Tibial nerve (tissue), 4 donors: ENCODE measurements at regions not wholly inside any gene's neighbourhood (a gene's known extent, or its start where the extent isn't known, plus 50 kb on each side); places are given as distances from the start of the nearest gene placed in this dataset.

Source experiments
- DNase-seq, 2 donors: peaks; one replicate each; pipeline ENCODE4 v3.0.0-alpha.2; 2019; ENCODE audit warnings: low spot score in 2 of 2
- H3K27ac ChIP-seq, 4 donors: fragments of 200-600 bp; sonication (generic) in 3 of 4; one replicate each; pipeline ENCODE4 v1.5.1; 2017 to 2019; ENCODE audit warnings: mild to moderate bottlenecking in 1 of 4
- H3K27me3 ChIP-seq, 2 donors: fragments of 200-600 bp; sonication (generic) in 1 of 2; one replicate each; pipeline versions ENCODE4 v1.5.1 to v1.6.0; 2017 to 2019
- H3K36me3 ChIP-seq, 3 donors: fragments of 200-600 bp; sonication (generic); one replicate each; pipeline ENCODE4 v1.5.1; 2018 to 2019
- H3K4me1 ChIP-seq, 4 donors: fragments of 200-600 bp; sonication (generic) in 3 of 4; one replicate each; pipeline ENCODE4 v1.5.1; 2017 to 2019
- H3K4me3 ChIP-seq, 4 donors: fragments of 200-600 bp; sonication (generic) in 3 of 4; one replicate each; pipeline ENCODE4 v1.5.1; 2017 to 2019; ENCODE audit warnings: mild to moderate bottlenecking in 1 of 4, moderate library complexity in 1 of 4
- H3K9me3 ChIP-seq, 4 donors: fragments of 200-600 bp; sonication (generic) in 3 of 4; one replicate each; pipeline ENCODE4 v1.5.1; 2017 to 2019
- EP300 ChIP-seq, 2 donors: sonication (generic); formaldehyde crosslinking; IDR thresholded peaks; one replicate each; pipeline ENCODE4 v1.6.1; 2017; ENCODE audit warnings: antibody characterized with exemption in 2 of 2, mild to moderate bottlenecking in 1 of 2
- POLR2A ChIP-seq, 2 donors: fragments of 450-650 bp; IDR thresholded peaks; one replicate each; pipeline ENCODE4 v1.6.1; 2017; ENCODE audit warnings: antibody characterized with exemption in 2 of 2, mild to moderate bottlenecking in 2 of 2, moderate library complexity in 2 of 2
- WGBS, 2 donors: methylation state at CpG; one replicate each; pipeline ENCODE4 v1.1.5; 2018; 5-methylcytosine and 5-hydroxymethylcytosine counted together
- TF ChIP-seq, protein P1 (sequence below), 5 experiments: fragments of 200-600 bp in 3 of 5; fragments of 450-650 bp in 2 of 5; sonication (generic) in 3 of 5; IDR thresholded peaks; one replicate each; pipeline ENCODE4 v1.5.1; 2016 to 2019; ENCODE audit warnings: antibody characterized with exemption in 5 of 5, mild to moderate bottlenecking in 3 of 5, moderate library complexity in 2 of 5

DNA sequence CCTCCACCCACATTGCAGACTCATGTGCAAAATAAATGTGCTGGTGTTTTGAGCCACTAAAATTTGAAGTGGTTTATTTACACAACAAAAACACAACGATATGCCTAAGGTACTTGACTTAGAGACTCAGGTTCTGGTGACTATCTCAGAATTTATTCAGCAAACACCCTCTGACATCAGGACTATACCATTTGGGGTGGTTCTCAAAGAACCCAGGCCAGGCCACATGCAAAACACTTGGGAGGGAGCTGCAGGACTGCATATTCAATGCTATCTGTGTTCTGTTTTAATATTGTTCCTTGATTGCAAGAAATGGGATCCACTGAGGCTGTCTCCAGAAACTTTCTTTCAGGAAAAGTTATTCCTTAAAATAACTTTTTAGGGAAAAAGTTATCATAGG lies 91.6 kb downstream of the LINC00237 start:
- WGBS, 2 donors, result 79 to 100% methylated on average over 1 of the region's 1 CpG
- H3K36me3 ChIP-seq, result no peaks in the 10 kb centered on the region

DNA sequence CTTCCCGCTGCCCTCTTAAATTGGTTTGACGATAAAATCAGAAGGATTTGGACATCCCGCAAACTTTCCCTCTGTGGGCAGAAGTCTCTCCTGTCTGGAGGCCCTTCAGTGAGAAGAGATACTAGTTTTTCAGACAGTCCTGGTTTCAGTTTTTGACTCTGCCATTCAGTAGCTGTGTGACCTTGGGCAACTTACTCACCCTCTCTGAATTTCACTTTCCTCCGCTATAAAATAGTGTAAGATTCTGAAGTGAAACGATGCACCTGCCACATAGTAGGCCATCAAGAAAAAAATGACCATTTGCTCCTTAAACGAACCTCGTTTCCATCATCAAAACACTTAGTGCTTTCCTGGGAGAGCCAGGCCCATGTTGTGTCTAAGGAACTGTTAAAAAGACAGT lies 97.2 kb downstream of the LINC00237 start:
- no peak for DNase-seq
- no peaks in the 10 kb centered on the region for H3K4me1 ChIP-seq
- H3K27ac ChIP-seq, result no peak overlapping the region
- WGBS, 2 donors, result 88 to 91% methylated on average over 7 of the region's 7 CpGs
- no peaks in the 10 kb centered on the region for H3K27me3 ChIP-seq
- no peaks in the 10 kb centered on the region for H3K36me3 ChIP-seq
- no peak overlapping the region for H3K4me3 ChIP-seq
- peaks cover 0 to 2% (median 0%) of the 10 kb centered on the region in 4 donors for H3K9me3 ChIP-seq
- TF ChIP-seq, protein P1, sequence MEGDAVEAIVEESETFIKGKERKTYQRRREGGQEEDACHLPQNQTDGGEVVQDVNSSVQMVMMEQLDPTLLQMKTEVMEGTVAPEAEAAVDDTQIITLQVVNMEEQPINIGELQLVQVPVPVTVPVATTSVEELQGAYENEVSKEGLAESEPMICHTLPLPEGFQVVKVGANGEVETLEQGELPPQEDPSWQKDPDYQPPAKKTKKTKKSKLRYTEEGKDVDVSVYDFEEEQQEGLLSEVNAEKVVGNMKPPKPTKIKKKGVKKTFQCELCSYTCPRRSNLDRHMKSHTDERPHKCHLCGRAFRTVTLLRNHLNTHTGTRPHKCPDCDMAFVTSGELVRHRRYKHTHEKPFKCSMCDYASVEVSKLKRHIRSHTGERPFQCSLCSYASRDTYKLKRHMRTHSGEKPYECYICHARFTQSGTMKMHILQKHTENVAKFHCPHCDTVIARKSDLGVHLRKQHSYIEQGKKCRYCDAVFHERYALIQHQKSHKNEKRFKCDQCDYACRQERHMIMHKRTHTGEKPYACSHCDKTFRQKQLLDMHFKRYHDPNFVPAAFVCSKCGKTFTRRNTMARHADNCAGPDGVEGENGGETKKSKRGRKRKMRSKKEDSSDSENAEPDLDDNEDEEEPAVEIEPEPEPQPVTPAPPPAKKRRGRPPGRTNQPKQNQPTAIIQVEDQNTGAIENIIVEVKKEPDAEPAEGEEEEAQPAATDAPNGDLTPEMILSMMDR (IDR thresholded peaks at IDR 0.05), result no peak
- TF ChIP-seq POLR2A (IDR thresholded peaks at IDR 0.05), result no peak
- TF ChIP-seq EP300 (IDR thresholded peaks at IDR 0.05), result no peak

More for the DNA sequence above, 91.6 kb downstream of the LINC00237 start:
- H3K4me1 ChIP-seq, result no peaks in the 10 kb centered on the region
- H3K9me3 ChIP-seq, result peaks cover 0 to 2% (median 0%) of the 10 kb centered on the region in 4 donors
- TF ChIP-seq POLR2A (IDR thresholded peaks at IDR 0.05) (no peak), EP300 (IDR thresholded peaks at IDR 0.05) (no peak)
- TF ChIP-seq, protein P1 (IDR thresholded peaks at IDR 0.05), result no peak
- DNase-seq, result no peak
- H3K27ac ChIP-seq, result no peak overlapping the region
- H3K4me3 ChIP-seq, result no peak overlapping the region
- peaks cover 0 to 2% of the 10 kb centered on the region in 2 donors for H3K27me3 ChIP-seq

DNA sequence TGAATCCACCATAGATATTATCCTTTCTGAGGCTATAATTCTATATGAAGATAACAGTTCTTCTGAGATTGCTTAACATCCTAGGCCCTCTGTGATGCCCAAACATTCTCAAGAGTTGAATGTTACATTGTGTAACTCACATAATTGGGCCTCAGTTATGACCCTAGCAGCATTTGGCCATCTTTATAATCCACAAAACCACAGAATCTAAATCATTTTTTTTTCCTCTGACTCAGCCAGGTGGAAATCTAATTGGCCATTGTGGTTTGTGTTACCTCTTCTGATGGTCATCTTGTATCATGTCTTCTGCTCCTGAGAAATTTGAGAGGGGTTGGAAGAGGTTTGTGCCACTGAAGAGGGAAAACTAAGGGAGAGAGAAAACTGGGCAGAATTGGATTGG lies 99.5 kb downstream of the LINC00237 start:
- TF ChIP-seq EP300 (IDR thresholded peaks at IDR 0.05), result no peak
- TF ChIP-seq, protein P1 (IDR thresholded peaks at IDR 0.05), result no peak
- TF ChIP-seq POLR2A (IDR thresholded peaks at IDR 0.05), result no peak
- no peaks in the 10 kb centered on the region for H3K9me3 ChIP-seq
- H3K27me3 ChIP-seq, result no peaks in the 10 kb centered on the region
- H3K4me1 ChIP-seq, result no peaks in the 10 kb centered on the region
- H3K27ac ChIP-seq, result no peak overlapping the region
- H3K4me3 ChIP-seq, result no peak overlapping the region
- no peaks in the 10 kb centered on the region for H3K36me3 ChIP-seq
- no peak for DNase-seq

DNA sequence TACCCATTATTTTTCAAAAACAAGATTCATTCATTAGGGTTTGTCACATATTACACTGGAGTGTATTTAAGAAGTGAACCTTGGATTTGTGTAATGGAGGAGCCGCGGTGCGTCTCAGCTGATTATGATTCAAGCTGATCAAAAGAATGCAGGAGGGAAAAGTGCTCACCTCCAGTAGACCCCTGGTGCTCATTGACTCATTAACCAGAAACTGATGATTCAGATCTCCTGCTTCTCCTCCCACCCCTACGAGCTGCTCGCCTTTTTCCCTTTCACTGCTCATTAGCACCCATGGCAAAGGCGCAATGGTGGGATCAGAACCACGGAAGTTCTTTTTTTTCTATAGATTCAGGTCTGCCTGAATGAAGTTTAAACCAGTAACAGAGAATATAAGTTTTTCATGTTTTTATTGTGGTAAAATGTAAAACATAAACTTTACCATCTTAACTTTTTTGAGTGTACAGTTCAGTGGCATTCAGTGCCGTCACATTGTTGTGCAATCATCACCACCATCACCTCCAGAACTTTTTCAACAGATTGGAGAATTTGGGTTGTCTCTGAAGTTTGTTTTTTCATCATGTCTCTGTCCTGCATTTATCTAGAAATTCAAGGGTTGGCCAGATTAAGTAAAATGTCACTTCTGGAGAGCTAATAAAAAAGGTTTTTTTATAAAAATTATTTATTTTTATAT lies 101.6 kb downstream of the LINC00237 start:
- no peaks in the 10 kb centered on the region for H3K4me1 ChIP-seq
- DNase-seq, result no peak
- no peaks in the 10 kb centered on the region for H3K36me3 ChIP-seq
- H3K27me3 ChIP-seq, result no peaks in the 10 kb centered on the region
- H3K27ac ChIP-seq, result no peak overlapping the region
- TF ChIP-seq POLR2A (IDR thresholded peaks at IDR 0.05) (no peak), EP300 (IDR thresholded peaks at IDR 0.05) (no peak)
- TF ChIP-seq, protein P1 (IDR thresholded peaks at IDR 0.05), result no peak
- WGBS, 2 donors, result 88 to 94% methylated on average over 8 of the region's 8 CpGs
- no peak overlapping the region for H3K4me3 ChIP-seq
- H3K9me3 ChIP-seq, result no peaks in the 10 kb centered on the region

DNA sequence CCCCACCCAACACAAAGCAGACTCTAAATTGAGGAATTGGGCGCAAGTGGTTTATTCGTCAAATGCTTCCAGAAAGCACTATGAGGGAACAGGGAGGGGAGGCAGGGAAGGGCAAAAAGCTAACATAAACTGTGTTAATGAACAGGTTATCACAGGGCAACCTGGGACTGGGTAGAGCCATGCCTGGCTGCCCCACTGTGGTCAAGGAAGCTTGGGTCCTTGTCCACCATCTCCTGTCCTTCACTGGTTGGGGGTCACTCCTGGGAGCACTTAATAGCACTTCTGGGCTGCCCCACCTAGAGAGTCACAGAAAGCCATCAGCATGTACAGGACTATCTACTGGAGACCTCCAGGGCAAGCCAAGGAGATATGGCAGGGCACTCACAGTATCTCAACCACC lies 102.3 kb downstream of the LINC00237 start:
- no peaks in the 10 kb centered on the region for H3K36me3 ChIP-seq
- no peaks in the 10 kb centered on the region for H3K27me3 ChIP-seq
- TF ChIP-seq POLR2A (IDR thresholded peaks at IDR 0.05) (no peak), EP300 (IDR thresholded peaks at IDR 0.05) (no peak)
- TF ChIP-seq, protein P1 (IDR thresholded peaks at IDR 0.05), result no peak
- WGBS, 2 donors, result 96 to 97% methylated on average over 2 of the region's 2 CpGs
- H3K27ac ChIP-seq, result no peak overlapping the region
- no peak for DNase-seq
- no peaks in the 10 kb centered on the region for H3K9me3 ChIP-seq
- H3K4me1 ChIP-seq, result no peaks in the 10 kb centered on the region
- H3K4me3 ChIP-seq, result no peak overlapping the region
